ENCODE measurements at regions not wholly inside any gene's neighbourhood (a gene's known extent, or its start where the extent isn't known, plus 50 kb on each side); places are given as distances from the start of the nearest gene placed in this dataset.
"Not testable (repeated sequence)": the region's sequence is repeated elsewhere in the genome, so short reads cannot be mapped to it uniquely, and the experiment has no call there.

DNA sequence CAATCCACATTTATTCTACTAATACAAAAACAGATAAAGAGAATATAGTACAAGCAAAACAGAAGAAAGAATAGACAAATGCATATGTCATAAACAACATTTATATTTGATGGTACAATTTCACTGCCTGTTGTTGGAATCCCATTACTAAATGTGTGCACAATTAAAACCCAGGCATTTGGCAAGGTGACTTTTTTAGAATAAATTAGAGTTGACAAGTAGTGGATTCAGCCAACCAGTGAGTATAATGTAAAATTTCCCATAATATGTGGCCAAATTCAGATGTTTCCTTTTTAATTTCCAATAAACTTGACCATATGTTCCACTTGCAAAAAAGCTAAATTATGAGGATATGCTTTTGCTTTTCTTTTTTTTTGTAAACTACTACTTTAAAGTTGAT, 1578.8 kb downstream of the OLFM4 start:
- DNase-seq, result no peak
- no peak overlapping the region for H3K4me3 ChIP-seq (ENCODE audit: low read depth, low read length)
- Mint-ChIP-seq H3K36me3 (no peaks in the 10 kb centered on the region), H3K4me1 (peaks cover 0 to 6% (median 0%) of the 10 kb centered on the region in 4 donors), H3K27me3 (no peaks in the 10 kb centered on the region), H3K4me3 (no peak overlapping the region), H3K9me3 (peaks cover 0 to 21% (median 10%) of the 10 kb centered on the region in 7 donors), H3K27ac (no peak overlapping the region)
- no peaks in the 10 kb centered on the region for H3K4me1 ChIP-seq (ENCODE audit: control insufficient read depth, insufficient read depth, low read length, poor library complexity, severe bottlenecking)
- H3K36me3 ChIP-seq (ENCODE audit: control insufficient read depth, insufficient read depth, low read length), result no peaks in the 10 kb centered on the region
- H3K27ac ChIP-seq (ENCODE audit: insufficient read depth, low read length, poor library complexity, severe bottlenecking), result no peak overlapping the region
- no peaks in the 10 kb centered on the region for H3K27me3 ChIP-seq (ENCODE audit: control insufficient read depth, insufficient read depth, low read length)
- H3K9me3 ChIP-seq (ENCODE audit: control insufficient read depth in 2 of 2, low read length in 2 of 2), result peaks cover 2 to 3% of the 10 kb centered on the region in 2 experiments
- no peak for ATAC-seq (ENCODE audit: low read depth in 2 of 2)

DNA sequence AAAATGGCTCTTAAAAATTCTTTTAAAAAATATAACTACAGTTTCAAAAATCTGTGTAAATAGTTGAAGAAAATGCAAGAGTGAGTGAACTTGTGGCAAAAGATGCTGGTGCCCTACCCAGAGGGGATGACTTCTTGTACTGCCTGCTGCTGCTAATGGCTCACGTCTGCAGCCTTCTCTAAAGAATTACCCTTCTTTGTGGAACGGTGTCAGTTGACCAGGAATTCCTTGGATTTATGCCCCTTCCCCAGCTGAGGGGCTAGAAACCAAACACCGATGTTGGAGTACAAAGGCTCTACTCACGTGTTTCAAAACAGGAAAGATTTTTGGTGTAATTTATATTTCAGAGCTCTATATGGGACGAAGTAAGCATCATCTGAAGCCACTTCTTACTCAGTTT, 1582.8 kb downstream of the OLFM4 start:
- no peaks in the 10 kb centered on the region for H3K4me1 ChIP-seq (ENCODE audit: control insufficient read depth, insufficient read depth, low read length, poor library complexity, severe bottlenecking)
- no peaks in the 10 kb centered on the region for H3K27me3 Mint-ChIP-seq
- peaks cover 0 to 3% of the 10 kb centered on the region in 2 experiments for H3K9me3 ChIP-seq (ENCODE audit: control insufficient read depth in 2 of 2, low read length in 2 of 2)
- no peak overlapping the region for H3K27ac ChIP-seq (ENCODE audit: insufficient read depth, low read length, poor library complexity, severe bottlenecking)
- H3K9me3 Mint-ChIP-seq, result peaks cover 3 to 24% (median 14%) of the 10 kb centered on the region in 7 donors
- H3K4me3 ChIP-seq (ENCODE audit: low read depth, low read length), result no peak overlapping the region
- no peaks in the 10 kb centered on the region for H3K36me3 Mint-ChIP-seq
- H3K27me3 ChIP-seq (ENCODE audit: control insufficient read depth, insufficient read depth, low read length), result no peaks in the 10 kb centered on the region
- no peaks in the 10 kb centered on the region for H3K36me3 ChIP-seq (ENCODE audit: control insufficient read depth, insufficient read depth, low read length)
- ATAC-seq (ENCODE audit: low read depth in 2 of 2), result no peak
- no peak overlapping the region for H3K27ac Mint-ChIP-seq
- H3K4me1 Mint-ChIP-seq, result peaks cover 0 to 6% (median 0%) of the 10 kb centered on the region in 4 donors
- no peak overlapping the region for H3K4me3 Mint-ChIP-seq
- no peak for DNase-seq

DNA sequence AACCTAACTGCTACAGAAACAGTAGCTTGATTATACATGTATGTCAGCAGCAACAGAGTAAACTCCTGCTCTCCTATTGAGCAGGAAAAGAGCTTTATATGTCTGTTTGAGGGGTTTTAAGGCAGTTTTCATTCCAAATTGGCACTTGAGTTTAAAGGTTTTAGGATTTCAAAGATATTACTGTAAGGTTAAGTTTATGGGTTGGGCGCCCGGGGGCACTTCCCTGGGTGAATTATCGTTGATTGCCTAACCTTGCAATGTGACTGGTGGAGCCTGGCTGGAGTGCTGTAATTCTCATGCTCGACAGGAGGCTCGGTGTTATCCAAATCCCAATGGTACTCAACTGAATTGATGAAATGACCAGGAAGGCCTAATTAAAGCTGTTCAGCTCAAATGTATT, 1586.1 kb downstream of the OLFM4 start:
- ATAC-seq (ENCODE audit: low read depth in 2 of 2), result no peak
- no peaks in the 10 kb centered on the region for H3K36me3 Mint-ChIP-seq
- H3K9me3 Mint-ChIP-seq, result peaks cover 3 to 28% (median 13%) of the 10 kb centered on the region in 7 donors

GRCh38 chr13:54626504-54626903, 1597.9 kb downstream of the OLFM4 start:
- H3K27ac Mint-ChIP-seq; H3K4me3 Mint-ChIP-seq; H3K4me1 ChIP-seq (ENCODE audit: control insufficient read depth, insufficient read depth, low read length, poor library complexity, severe bottlenecking); H3K27ac ChIP-seq (ENCODE audit: insufficient read depth, low read length, poor library complexity, severe bottlenecking); DNase-seq; ATAC-seq (ENCODE audit: low read depth in 2 of 2); H3K27me3 Mint-ChIP-seq; H3K36me3 Mint-ChIP-seq; H3K27me3 ChIP-seq (ENCODE audit: control insufficient read depth, insufficient read depth, low read length); H3K36me3 ChIP-seq (ENCODE audit: control insufficient read depth, insufficient read depth, low read length); H3K4me3 ChIP-seq (ENCODE audit: low read depth, low read length); H3K4me1 Mint-ChIP-seq; H3K9me3 ChIP-seq (ENCODE audit: control insufficient read depth in 2 of 2, low read length in 2 of 2): not testable (repeated sequence)
- peaks cover 3 to 27% (median 9%) of the 10 kb centered on the region in 7 donors for H3K9me3 Mint-ChIP-seq

More for the DNA sequence above, 1586.1 kb downstream of the OLFM4 start:
- Histone ChIP-seq H3K36me3 (ENCODE audit: control insufficient read depth, insufficient read depth, low read length) (no peaks in the 10 kb centered on the region), H3K9me3 (ENCODE audit: control insufficient read depth in 2 of 2, low read length in 2 of 2) (peaks cover 0 to 3% of the 10 kb centered on the region in 2 experiments), H3K4me3 (ENCODE audit: low read depth, low read length) (no peak overlapping the region), H3K27me3 (ENCODE audit: control insufficient read depth, insufficient read depth, low read length) (no peaks in the 10 kb centered on the region), H3K27ac (ENCODE audit: insufficient read depth, low read length, poor library complexity, severe bottlenecking) (no peak overlapping the region), H3K4me1 (ENCODE audit: control insufficient read depth, insufficient read depth, low read length, poor library complexity, severe bottlenecking) (no peaks in the 10 kb centered on the region)
- Mint-ChIP-seq H3K27ac (no peak overlapping the region), H3K4me3 (no peak overlapping the region), H3K4me1 (peaks cover 0 to 6% (median 0%) of the 10 kb centered on the region in 4 donors), H3K27me3 (no peaks in the 10 kb centered on the region)
- no peak for DNase-seq

- Histone ChIP-seq H3K27ac (ENCODE audit: insufficient read depth, low read length, poor library complexity, severe bottlenecking) (no peak overlapping the region), H3K9me3 (ENCODE audit: control insufficient read depth in 2 of 2, low read length in 2 of 2) (peaks cover 0 to 3% of the 10 kb centered on the region in 2 experiments), H3K4me3 (ENCODE audit: low read depth, low read length) (no peak overlapping the region), H3K27me3 (ENCODE audit: control insufficient read depth, insufficient read depth, low read length) (no peaks in the 10 kb centered on the region), H3K36me3 (ENCODE audit: control insufficient read depth, insufficient read depth, low read length) (no peaks in the 10 kb centered on the region), H3K4me1 (ENCODE audit: control insufficient read depth, insufficient read depth, low read length, poor library complexity, severe bottlenecking) (no peaks in the 10 kb centered on the region)
- Mint-ChIP-seq H3K27me3 (no peaks in the 10 kb centered on the region), H3K36me3 (no peaks in the 10 kb centered on the region), H3K27ac (no peak overlapping the region), H3K9me3 (peaks cover 0 to 23% (median 4%) of the 10 kb centered on the region in 7 donors), H3K4me1 (no peaks in the 10 kb centered on the region), H3K4me3 (no peak overlapping the region)
- no peak for ATAC-seq (ENCODE audit: low read depth in 2 of 2)
- DNase-seq, result no peak
These were observed 1599.2 kb downstream of the OLFM4 start for GRCh38 chr13:54627646-54628372.

- Mint-ChIP-seq H3K4me3 (no peak overlapping the region), H3K36me3 (no peaks in the 10 kb centered on the region), H3K4me1 (no peaks in the 10 kb centered on the region), H3K27me3 (no peaks in the 10 kb centered on the region), H3K27ac (no peak overlapping the region), H3K9me3 (peaks cover 0 to 22% (median 2%) of the 10 kb centered on the region in 7 donors)
- DNase-seq, result no peak
- Histone ChIP-seq H3K27me3 (ENCODE audit: control insufficient read depth, insufficient read depth, low read length) (no peaks in the 10 kb centered on the region), H3K4me3 (ENCODE audit: low read depth, low read length) (no peak overlapping the region), H3K9me3 (ENCODE audit: control insufficient read depth in 2 of 2, low read length in 2 of 2) (peaks cover 0 to 3% of the 10 kb centered on the region in 2 experiments), H3K36me3 (ENCODE audit: control insufficient read depth, insufficient read depth, low read length) (no peaks in the 10 kb centered on the region), H3K4me1 (ENCODE audit: control insufficient read depth, insufficient read depth, low read length, poor library complexity, severe bottlenecking) (no peaks in the 10 kb centered on the region), H3K27ac (ENCODE audit: insufficient read depth, low read length, poor library complexity, severe bottlenecking) (no peak overlapping the region)
- ATAC-seq (ENCODE audit: low read depth in 2 of 2), result no peak
These were observed 1599.8 kb downstream of the OLFM4 start for GRCh38 chr13:54628383-54628782.

DNA sequence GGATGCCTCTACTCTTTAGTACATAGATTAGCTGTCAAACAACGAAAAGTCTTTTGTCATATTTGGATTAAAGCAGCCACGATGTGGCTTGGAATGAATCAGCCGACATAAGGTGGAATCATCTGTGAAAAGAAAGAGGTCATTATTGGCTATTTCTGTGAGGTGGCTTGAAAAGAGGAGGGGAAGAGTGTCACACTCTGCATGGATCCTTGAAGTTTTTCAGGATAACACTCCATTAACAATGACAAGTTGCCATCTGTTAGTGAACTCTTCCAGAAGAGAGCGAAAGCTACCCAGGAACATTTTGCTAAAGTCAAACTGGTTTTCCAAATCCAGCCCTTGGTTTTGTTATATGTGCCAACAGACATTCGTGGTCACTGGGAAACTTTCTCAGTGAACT, 1604.8 kb downstream of the OLFM4 start:
- Mint-ChIP-seq H3K4me3 (no peak overlapping the region), H3K9me3 (peaks cover 0 to 11% (median 3%) of the 10 kb centered on the region in 7 donors), H3K36me3 (no peaks in the 10 kb centered on the region), H3K27me3 (no peaks in the 10 kb centered on the region), H3K27ac (no peak overlapping the region), H3K4me1 (no peaks in the 10 kb centered on the region)
- Histone ChIP-seq H3K4me1 (ENCODE audit: control insufficient read depth, insufficient read depth, low read length, poor library complexity, severe bottlenecking) (no peaks in the 10 kb centered on the region), H3K27ac (ENCODE audit: insufficient read depth, low read length, poor library complexity, severe bottlenecking) (no peak overlapping the region), H3K27me3 (ENCODE audit: control insufficient read depth, insufficient read depth, low read length) (no peaks in the 10 kb centered on the region), H3K36me3 (ENCODE audit: control insufficient read depth, insufficient read depth, low read length) (no peaks in the 10 kb centered on the region), H3K4me3 (ENCODE audit: low read depth, low read length) (no peak overlapping the region), H3K9me3 (ENCODE audit: control insufficient read depth in 2 of 2, low read length in 2 of 2) (no peaks in the 10 kb centered on the region)
- no peak for DNase-seq
- ATAC-seq (ENCODE audit: low read depth in 2 of 2), result no peak

GRCh38 chr13:54636231-54636630, 1607.6 kb downstream of the OLFM4 start:
- H3K9me3 Mint-ChIP-seq, result peaks cover 0 to 8% (median 6%) of the 10 kb centered on the region in 7 donors
- no peaks in the 10 kb centered on the region for H3K4me1 Mint-ChIP-seq
- DNase-seq (no peak), ATAC-seq (ENCODE audit: low read depth in 2 of 2) (no peak)
- Histone ChIP-seq H3K27ac (ENCODE audit: insufficient read depth, low read length, poor library complexity, severe bottlenecking) (no peak overlapping the region), H3K27me3 (ENCODE audit: control insufficient read depth, insufficient read depth, low read length) (no peaks in the 10 kb centered on the region), H3K36me3 (ENCODE audit: control insufficient read depth, insufficient read depth, low read length) (no peaks in the 10 kb centered on the region), H3K9me3 (ENCODE audit: control insufficient read depth in 2 of 2, low read length in 2 of 2) (peaks cover 0 to 2% of the 10 kb centered on the region in 2 experiments), H3K4me1 (ENCODE audit: control insufficient read depth, insufficient read depth, low read length, poor library complexity, severe bottlenecking) (no peaks in the 10 kb centered on the region), H3K4me3 (ENCODE audit: low read depth, low read length) (no peak overlapping the region)
- no peaks in the 10 kb centered on the region for H3K27me3 Mint-ChIP-seq
- no peak overlapping the region for H3K27ac Mint-ChIP-seq
- no peak overlapping the region for H3K4me3 Mint-ChIP-seq
- H3K36me3 Mint-ChIP-seq, result no peaks in the 10 kb centered on the region
